Esophagus muscularis mucosa (tissue), 4 donors: ENCODE measurements at regions not wholly inside any gene's neighbourhood (a gene's known extent, or its start where the extent isn't known, plus 50 kb on each side); places are given as distances from the start of the nearest gene placed in this dataset.

Experiments
- EP300 ChIP-seq: sonication (generic); formaldehyde crosslinking; IDR thresholded peaks from one replicate; pipeline ENCODE4 v1.6.1; 2017; ENCODE audit warnings: antibody characterized with exemption
- POLR2A ChIP-seq: fragments of 450-650 bp; IDR thresholded peaks from one replicate; pipeline ENCODE4 v1.6.1; 2017; ENCODE audit warnings: antibody characterized with exemption, moderate library complexity, mild to moderate bottlenecking, low read depth
- TF ChIP-seq, protein P1 (sequence below), 3 experiments: fragments of 200-600 bp in 2 of 3; fragments of 450-650 bp in 1 of 3; sonication (generic) in 2 of 3; IDR thresholded peaks; one replicate each; pipeline ENCODE4 v1.5.1; 2017 to 2019; ENCODE audit warnings: antibody characterized with exemption in 3 of 3, mild to moderate bottlenecking in 2 of 3, moderate library complexity in 1 of 3

DNA sequence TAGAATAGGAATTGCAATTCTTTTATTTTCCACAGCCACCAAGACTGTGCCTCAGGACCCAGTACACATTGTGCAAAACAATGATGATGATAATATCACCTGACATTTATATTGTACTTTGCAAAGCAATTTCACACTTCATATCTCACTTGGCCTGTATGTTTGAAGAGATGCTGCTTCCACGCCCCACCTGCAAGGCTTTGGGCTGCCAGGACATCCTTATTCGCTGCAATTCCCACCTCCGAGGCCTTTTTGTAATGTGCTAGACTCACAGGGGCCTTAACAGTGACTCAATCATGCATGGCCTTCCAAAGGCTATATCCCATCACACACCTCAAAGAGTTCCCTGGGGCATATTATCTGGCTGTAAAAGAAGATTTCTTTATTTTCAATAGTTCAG lies 200.9 kb downstream of the MYLK4 start:
- TF ChIP-seq POLR2A (no peak), EP300 (no peak)
- TF ChIP-seq, protein P1, sequence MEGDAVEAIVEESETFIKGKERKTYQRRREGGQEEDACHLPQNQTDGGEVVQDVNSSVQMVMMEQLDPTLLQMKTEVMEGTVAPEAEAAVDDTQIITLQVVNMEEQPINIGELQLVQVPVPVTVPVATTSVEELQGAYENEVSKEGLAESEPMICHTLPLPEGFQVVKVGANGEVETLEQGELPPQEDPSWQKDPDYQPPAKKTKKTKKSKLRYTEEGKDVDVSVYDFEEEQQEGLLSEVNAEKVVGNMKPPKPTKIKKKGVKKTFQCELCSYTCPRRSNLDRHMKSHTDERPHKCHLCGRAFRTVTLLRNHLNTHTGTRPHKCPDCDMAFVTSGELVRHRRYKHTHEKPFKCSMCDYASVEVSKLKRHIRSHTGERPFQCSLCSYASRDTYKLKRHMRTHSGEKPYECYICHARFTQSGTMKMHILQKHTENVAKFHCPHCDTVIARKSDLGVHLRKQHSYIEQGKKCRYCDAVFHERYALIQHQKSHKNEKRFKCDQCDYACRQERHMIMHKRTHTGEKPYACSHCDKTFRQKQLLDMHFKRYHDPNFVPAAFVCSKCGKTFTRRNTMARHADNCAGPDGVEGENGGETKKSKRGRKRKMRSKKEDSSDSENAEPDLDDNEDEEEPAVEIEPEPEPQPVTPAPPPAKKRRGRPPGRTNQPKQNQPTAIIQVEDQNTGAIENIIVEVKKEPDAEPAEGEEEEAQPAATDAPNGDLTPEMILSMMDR (IDR thresholded peaks at IDR 0.05): no peak
